Tibial artery (tissue), 4 donors: ENCODE measurements at regions not wholly inside any gene's neighbourhood (a gene's known extent, or its start where the extent isn't known, plus 50 kb on each side); places are given as distances from the start of the nearest gene placed in this dataset.

Experiments used
- DNase-seq, 2 donors: peaks; one replicate each; pipeline ENCODE4 v3.0.0-alpha.2; 2019
- H3K27ac ChIP-seq, 2 donors: fragments of 200-600 bp; sonication (generic) in 1 of 2; 1 replicate in 1 of 2; 2 replicates in 1 of 2; pipeline ENCODE4 v1.5.1; 2018 to 2019; ENCODE audit warnings: mild to moderate bottlenecking in 1 of 2
- H3K27me3 ChIP-seq, 2 donors: fragments of 200-600 bp; sonication (generic) in 1 of 2; one replicate each; pipeline versions ENCODE4 v1.5.1 to v1.6.0; 2016 to 2019
- H3K36me3 ChIP-seq, 3 donors: fragments of 200-600 bp; sonication (generic) in 2 of 3; one replicate each; pipeline ENCODE4 v1.5.1; 2016 to 2019; ENCODE audit warnings: mild to moderate bottlenecking in 2 of 3
- H3K4me1 ChIP-seq, 4 donors: fragments of 200-600 bp; sonication (generic) in 2 of 4; 1 replicate in 3 of 4; 2 replicates in 1 of 4; pipeline ENCODE4 v1.5.1; 2016 to 2019
- H3K4me3 ChIP-seq, 2 donors: fragments of 200-600 bp; sonication (generic) in 1 of 2; 1 replicate in 1 of 2; 2 replicates in 1 of 2; pipeline ENCODE4 v1.5.1; 2018 to 2019; ENCODE audit warnings: mild to moderate bottlenecking in 2 of 2
- H3K9me3 ChIP-seq, 3 donors: fragments of 200-600 bp; sonication (generic) in 1 of 3; one replicate each; pipeline ENCODE4 v1.5.1; 2016 to 2019
- CTCF ChIP-seq, 2 experiments: fragments of 200-600 bp in 1 of 2; fragments of 450-650 bp in 1 of 2; IDR thresholded peaks; one replicate each; pipeline ENCODE4 v1.5.1; 2017 to 2019; ENCODE audit warnings: antibody characterized with exemption in 2 of 2, mild to moderate bottlenecking in 1 of 2, moderate library complexity in 1 of 2
- intact Hi-C: fragments of 100-400 bp; cut with DNase I; formaldehyde crosslinking; loops from one replicate; pipeline ENCODE4 v1.15.0; 2023; ENCODE audit warnings: low total_unique reads

- no peak for TF ChIP-seq CTCF (IDR thresholded peaks at IDR 0.05)
- Histone ChIP-seq H3K9me3 (no peaks in the 10 kb centered on the region), H3K4me1 (no peaks in the 10 kb centered on the region), H3K36me3 (no peaks in the 10 kb centered on the region), H3K27ac (no peak overlapping the region), H3K4me3 (no peak overlapping the region), H3K27me3 (no peaks in the 10 kb centered on the region)
- DNase-seq = no peak
- intact Hi-C loops = no loop called here
Measured at GRCh38 chr12:85509081-85509856, 229.2 kb downstream of the ALX1 start.

GRCh38 chr12:85509857-85510256, 229.8 kb downstream of the ALX1 start:
- H3K27ac ChIP-seq = no peak overlapping the region
- no peak for TF ChIP-seq CTCF (IDR thresholded peaks at IDR 0.05)
- H3K4me3 ChIP-seq = no peak overlapping the region
- H3K36me3 ChIP-seq = no peaks in the 10 kb centered on the region
- intact Hi-C loops = no loop called here
- H3K27me3 ChIP-seq = no peaks in the 10 kb centered on the region
- no peak for DNase-seq
- no peaks in the 10 kb centered on the region for H3K9me3 ChIP-seq
- no peaks in the 10 kb centered on the region for H3K4me1 ChIP-seq

- no peaks in the 10 kb centered on the region for H3K36me3 ChIP-seq
- DNase-seq = no peak
- no peak overlapping the region for H3K4me3 ChIP-seq
- H3K27me3 ChIP-seq = no peaks in the 10 kb centered on the region
- TF ChIP-seq CTCF (IDR thresholded peaks at IDR 0.05) = no peak
- intact Hi-C loops = no loop called here
- no peak overlapping the region for H3K27ac ChIP-seq
- H3K4me1 ChIP-seq = no peaks in the 10 kb centered on the region
- H3K9me3 ChIP-seq = no peaks in the 10 kb centered on the region
Measured at GRCh38 chr12:85516039-85516438, 236.0 kb downstream of the ALX1 start.

GRCh38 chr12:85516667-85517325, 236.8 kb downstream of the ALX1 start:
- no peak overlapping the region for H3K4me3 ChIP-seq
- H3K27me3 ChIP-seq = no peaks in the 10 kb centered on the region
- H3K4me1 ChIP-seq = no peaks in the 10 kb centered on the region
- DNase-seq = no peak
- no peaks in the 10 kb centered on the region for H3K9me3 ChIP-seq
- no peaks in the 10 kb centered on the region for H3K36me3 ChIP-seq
- intact Hi-C loops = no loop called here
- no peak overlapping the region for H3K27ac ChIP-seq
- no peak for TF ChIP-seq CTCF (IDR thresholded peaks at IDR 0.05)

GRCh38 chr12:85519163-85519562, 239.1 kb downstream of the ALX1 start:
- intact Hi-C loops = no loop called here
- no peak for DNase-seq
- H3K9me3 ChIP-seq = no peaks in the 10 kb centered on the region
- H3K4me1 ChIP-seq = no peaks in the 10 kb centered on the region
- no peaks in the 10 kb centered on the region for H3K36me3 ChIP-seq
- TF ChIP-seq CTCF (IDR thresholded peaks at IDR 0.05) = no peak
- no peak overlapping the region for H3K4me3 ChIP-seq
- H3K27ac ChIP-seq = no peak overlapping the region
- H3K27me3 ChIP-seq = no peaks in the 10 kb centered on the region
